OCI-LY1 (cell line): ENCODE measurements at regions not wholly inside any gene's neighbourhood (a gene's known extent, or its start where the extent isn't known, plus 50 kb on each side); places are given as distances from the start of the nearest gene placed in this dataset.

Experiments used
- CTCF ChIP-seq: fragments of 200-600 bp; sonication (generic), shearing (Covaris generic); IDR thresholded peaks from 2 replicates; pipeline ENCODE4 v1.5.1; 2017; ENCODE audit warnings: mild to moderate bottlenecking, antibody characterized with exemption, low read length, moderate library complexity, mixed read lengths
- EZH2 ChIP-seq: fragments of 200-600 bp; sonication (generic), shearing (Covaris generic); IDR thresholded peaks from 2 replicates; pipeline ENCODE4 v1.8.0; 2017; ENCODE audit warnings: borderline replicate concordance, mixed run types, mild to moderate bottlenecking, antibody characterized with exemption, low read length, moderate library complexity, mixed read lengths

DNA sequence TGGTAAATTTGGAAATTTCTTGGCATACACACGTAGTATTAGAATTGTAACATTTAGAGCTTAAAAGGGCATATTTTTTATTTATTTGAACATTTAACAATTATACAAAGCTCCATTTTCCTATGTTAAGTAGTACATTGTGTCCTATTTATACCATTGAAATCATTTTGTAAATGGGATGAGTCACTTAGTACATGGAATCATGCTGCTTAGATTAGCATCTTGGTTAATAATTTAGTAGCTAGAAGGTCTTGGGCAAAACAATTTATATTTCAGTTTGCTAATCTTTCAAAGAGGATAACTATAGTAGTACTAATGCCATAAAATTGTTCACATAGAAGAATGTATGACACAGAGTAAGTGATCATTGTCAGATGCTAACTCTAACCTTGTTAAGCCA lies 450.1 kb upstream of the LUZP2 start:
- no peak for TF ChIP-seq CTCF
- no peak for TF ChIP-seq EZH2
